ENCODE measurements at regions not wholly inside any gene's neighbourhood (a gene's known extent, or its start where the extent isn't known, plus 50 kb on each side); places are given as distances from the start of the nearest gene placed in this dataset.

DNA sequence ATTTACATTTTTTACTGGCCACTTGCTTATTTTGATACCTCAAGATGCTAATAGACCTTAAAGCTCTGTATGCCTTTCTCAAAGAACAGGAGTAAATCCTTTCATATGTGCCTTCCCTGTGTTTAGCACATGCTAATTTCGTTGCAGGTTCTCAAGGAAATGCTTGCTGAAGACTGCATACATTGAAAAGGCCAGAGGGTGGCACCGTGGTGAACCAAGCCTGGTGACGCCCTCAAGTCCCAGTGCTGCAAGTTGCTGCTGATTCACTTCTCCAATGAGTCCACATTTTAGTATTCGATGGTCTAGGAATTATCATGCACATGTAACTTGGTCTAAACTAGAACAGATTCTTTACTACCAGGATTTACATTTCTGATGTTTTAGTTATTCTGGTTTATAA lies 94.1 kb downstream of the CLDN17 start:
- Histone ChIP-seq H3K36me3 (ENCODE audit: insufficient read depth, low read length) (no peaks in the 10 kb centered on the region), H4K20me1 (ENCODE audit: insufficient read depth) (no peaks in the 10 kb centered on the region), H3K4me3 (ENCODE audit: low read length) (no peak overlapping the region), H3F3A (ENCODE audit: insufficient read depth, low read length, poor library complexity, severe bottlenecking) (no peaks in the 10 kb centered on the region), H3K9me3 (ENCODE audit: low read length) (peaks cover 7% of the 10 kb centered on the region), H3K9ac (ENCODE audit: low read length) (no peak overlapping the region), H3K27ac (ENCODE audit: low read length) (no peak overlapping the region), H3K4me2 (ENCODE audit: low read length) (no peak overlapping the region), H3K79me2 (replicated peaks; ENCODE audit: insufficient read depth, low read length) (no peaks in the 10 kb centered on the region), H3K27me3 (ENCODE audit: insufficient read depth, low read depth, low read length) (no peaks in the 10 kb centered on the region), H2AFZ (ENCODE audit: low read depth, low read length) (no peak overlapping the region), H3K9me2 (ENCODE audit: insufficient read depth, low read length) (no peaks in the 10 kb centered on the region)
- peak; percentile 39 for TF ChIP-seq SMC3 (conservative IDR thresholded peaks at IDR 0.05; ENCODE audit: poor library complexity)
- TF ChIP-seq RAD21 (conservative IDR thresholded peaks at IDR 0.05): peak; percentile 43
- TF ChIP-seq EZH2 (IDR thresholded peaks at IDR 0.05; ENCODE audit: borderline replicate concordance, insufficient read depth, low read length, poor library complexity, severe bottlenecking): no peak
- TF ChIP-seq, protein P1, sequence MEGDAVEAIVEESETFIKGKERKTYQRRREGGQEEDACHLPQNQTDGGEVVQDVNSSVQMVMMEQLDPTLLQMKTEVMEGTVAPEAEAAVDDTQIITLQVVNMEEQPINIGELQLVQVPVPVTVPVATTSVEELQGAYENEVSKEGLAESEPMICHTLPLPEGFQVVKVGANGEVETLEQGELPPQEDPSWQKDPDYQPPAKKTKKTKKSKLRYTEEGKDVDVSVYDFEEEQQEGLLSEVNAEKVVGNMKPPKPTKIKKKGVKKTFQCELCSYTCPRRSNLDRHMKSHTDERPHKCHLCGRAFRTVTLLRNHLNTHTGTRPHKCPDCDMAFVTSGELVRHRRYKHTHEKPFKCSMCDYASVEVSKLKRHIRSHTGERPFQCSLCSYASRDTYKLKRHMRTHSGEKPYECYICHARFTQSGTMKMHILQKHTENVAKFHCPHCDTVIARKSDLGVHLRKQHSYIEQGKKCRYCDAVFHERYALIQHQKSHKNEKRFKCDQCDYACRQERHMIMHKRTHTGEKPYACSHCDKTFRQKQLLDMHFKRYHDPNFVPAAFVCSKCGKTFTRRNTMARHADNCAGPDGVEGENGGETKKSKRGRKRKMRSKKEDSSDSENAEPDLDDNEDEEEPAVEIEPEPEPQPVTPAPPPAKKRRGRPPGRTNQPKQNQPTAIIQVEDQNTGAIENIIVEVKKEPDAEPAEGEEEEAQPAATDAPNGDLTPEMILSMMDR (IDR thresholded peaks at IDR 0.05; ENCODE audit: poor library complexity, severe bottlenecking): peak; percentile 46
- no peak for TF ChIP-seq POLR2AphosphoS5 (IDR thresholded peaks at IDR 0.05)

- no peak overlapping the region for H2AFZ ChIP-seq (ENCODE audit: low read depth, low read length)
- no peak overlapping the region for H3K27ac ChIP-seq (ENCODE audit: low read length)
- H4K20me1 ChIP-seq (ENCODE audit: insufficient read depth): no peaks in the 10 kb centered on the region
- no peak overlapping the region for H3K4me2 ChIP-seq (ENCODE audit: low read length)
- TF ChIP-seq, protein P2, sequence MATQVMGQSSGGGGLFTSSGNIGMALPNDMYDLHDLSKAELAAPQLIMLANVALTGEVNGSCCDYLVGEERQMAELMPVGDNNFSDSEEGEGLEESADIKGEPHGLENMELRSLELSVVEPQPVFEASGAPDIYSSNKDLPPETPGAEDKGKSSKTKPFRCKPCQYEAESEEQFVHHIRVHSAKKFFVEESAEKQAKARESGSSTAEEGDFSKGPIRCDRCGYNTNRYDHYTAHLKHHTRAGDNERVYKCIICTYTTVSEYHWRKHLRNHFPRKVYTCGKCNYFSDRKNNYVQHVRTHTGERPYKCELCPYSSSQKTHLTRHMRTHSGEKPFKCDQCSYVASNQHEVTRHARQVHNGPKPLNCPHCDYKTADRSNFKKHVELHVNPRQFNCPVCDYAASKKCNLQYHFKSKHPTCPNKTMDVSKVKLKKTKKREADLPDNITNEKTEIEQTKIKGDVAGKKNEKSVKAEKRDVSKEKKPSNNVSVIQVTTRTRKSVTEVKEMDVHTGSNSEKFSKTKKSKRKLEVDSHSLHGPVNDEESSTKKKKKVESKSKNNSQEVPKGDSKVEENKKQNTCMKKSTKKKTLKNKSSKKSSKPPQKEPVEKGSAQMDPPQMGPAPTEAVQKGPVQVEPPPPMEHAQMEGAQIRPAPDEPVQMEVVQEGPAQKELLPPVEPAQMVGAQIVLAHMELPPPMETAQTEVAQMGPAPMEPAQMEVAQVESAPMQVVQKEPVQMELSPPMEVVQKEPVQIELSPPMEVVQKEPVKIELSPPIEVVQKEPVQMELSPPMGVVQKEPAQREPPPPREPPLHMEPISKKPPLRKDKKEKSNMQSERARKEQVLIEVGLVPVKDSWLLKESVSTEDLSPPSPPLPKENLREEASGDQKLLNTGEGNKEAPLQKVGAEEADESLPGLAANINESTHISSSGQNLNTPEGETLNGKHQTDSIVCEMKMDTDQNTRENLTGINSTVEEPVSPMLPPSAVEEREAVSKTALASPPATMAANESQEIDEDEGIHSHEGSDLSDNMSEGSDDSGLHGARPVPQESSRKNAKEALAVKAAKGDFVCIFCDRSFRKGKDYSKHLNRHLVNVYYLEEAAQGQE (IDR thresholded peaks at IDR 0.05; ENCODE audit: borderline replicate concordance): no peak
- H3F3A ChIP-seq (ENCODE audit: insufficient read depth, low read length, poor library complexity, severe bottlenecking): no peaks in the 10 kb centered on the region
- H3K9me2 ChIP-seq (ENCODE audit: insufficient read depth, low read length): no peaks in the 10 kb centered on the region
- no peak overlapping the region for H3K4me3 ChIP-seq (ENCODE audit: low read length)
- H3K27me3 ChIP-seq (ENCODE audit: insufficient read depth, low read depth, low read length): no peaks in the 10 kb centered on the region
- no peaks in the 10 kb centered on the region for H3K79me2 ChIP-seq (replicated peaks; ENCODE audit: insufficient read depth, low read length)
- H3K9ac ChIP-seq (ENCODE audit: low read length): no peak overlapping the region
- H3K9me3 ChIP-seq (ENCODE audit: low read length): no peaks in the 10 kb centered on the region
- H3K36me3 ChIP-seq (ENCODE audit: insufficient read depth, low read length): no peaks in the 10 kb centered on the region
These were observed 107.7 kb downstream of the CLDN17 start for GRCh38 chr21:30058928-30059327.

DNA sequence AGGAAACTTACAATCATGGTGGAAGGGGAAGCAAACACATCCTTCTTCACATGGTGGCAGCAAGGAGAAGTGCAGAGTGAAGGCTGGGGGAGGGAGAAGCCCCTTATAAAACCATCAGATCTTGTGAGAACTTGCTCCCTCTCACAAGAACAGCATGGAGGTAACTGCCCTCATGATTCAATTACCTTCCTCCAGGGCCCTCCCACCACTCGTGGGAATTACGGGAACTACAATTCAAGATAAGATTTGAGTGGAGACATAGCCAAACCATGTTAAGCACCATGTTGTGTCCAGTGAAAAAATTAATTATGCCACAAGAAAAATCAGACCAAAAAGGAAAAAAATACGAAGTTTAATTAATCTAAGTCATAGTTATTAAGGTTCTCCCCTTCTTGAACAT lies 109.5 kb downstream of the CLDN17 start:
- Histone ChIP-seq H2AFZ (ENCODE audit: low read depth, low read length) (no peak overlapping the region), H3K4me3 (ENCODE audit: low read length) (no peak overlapping the region)
- TF ChIP-seq RAD21 (conservative IDR thresholded peaks at IDR 0.05): no peak
- no peak for TF ChIP-seq POLR2AphosphoS5 (IDR thresholded peaks at IDR 0.05)
- no peak for TF ChIP-seq TAF1 (IDR thresholded peaks at IDR 0.05; ENCODE audit: low read depth)
- TF ChIP-seq, protein P2 (IDR thresholded peaks at IDR 0.05; ENCODE audit: borderline replicate concordance): no peak
- TF ChIP-seq MXI1 (conservative IDR thresholded peaks at IDR 0.05; ENCODE audit: poor library complexity, severe bottlenecking): no peak
- TF ChIP-seq, protein P1 (IDR thresholded peaks at IDR 0.05; ENCODE audit: poor library complexity, severe bottlenecking): no peak
- no peak for TF ChIP-seq EZH2 (IDR thresholded peaks at IDR 0.05; ENCODE audit: borderline replicate concordance, insufficient read depth, low read length, poor library complexity, severe bottlenecking)
- TF ChIP-seq EP300 (conservative IDR thresholded peaks at IDR 0.05; ENCODE audit: poor library complexity, severe bottlenecking): no peak
- no peak for TF ChIP-seq SMC3 (conservative IDR thresholded peaks at IDR 0.05; ENCODE audit: poor library complexity)

More for the DNA sequence above, 109.5 kb downstream of the CLDN17 start:
- no peaks in the 10 kb centered on the region for H3K9me2 ChIP-seq (ENCODE audit: insufficient read depth, low read length)
- H3K9me3 ChIP-seq (ENCODE audit: low read length): no peaks in the 10 kb centered on the region
- no peaks in the 10 kb centered on the region for H3F3A ChIP-seq (ENCODE audit: insufficient read depth, low read length, poor library complexity, severe bottlenecking)
- H3K27ac ChIP-seq (ENCODE audit: low read length): no peak overlapping the region
- H4K20me1 ChIP-seq (ENCODE audit: insufficient read depth): no peaks in the 10 kb centered on the region
- no peaks in the 10 kb centered on the region for H3K36me3 ChIP-seq (ENCODE audit: insufficient read depth, low read length)
- H3K4me2 ChIP-seq (ENCODE audit: low read length): no peak overlapping the region
- no peak overlapping the region for H3K9ac ChIP-seq (ENCODE audit: low read length)
- H3K79me2 ChIP-seq (replicated peaks; ENCODE audit: insufficient read depth, low read length): no peaks in the 10 kb centered on the region
- no peaks in the 10 kb centered on the region for H3K27me3 ChIP-seq (ENCODE audit: insufficient read depth, low read depth, low read length)
